PC-9 (cell line): ENCODE measurements at regions not wholly inside any gene's neighbourhood (a gene's known extent, or its start where the extent isn't known, plus 50 kb on each side); places are given as distances from the start of the nearest gene placed in this dataset.

ENCODE experiments used
- BruUV-seq: library from RNA; stranded (reverse); fragments of 400-500 nt; replicated peaks from 2 replicates; lab custom pipeline; 2021; lab: Mats Ljungman, UMichigan
- CTCF ChIA-PET: fragments of 300-600 bp; sonication (Branson Sonifier 250); formaldehyde crosslinking; loops from one replicate; lab custom pipeline; 2022; ENCODE audit warnings: antibody characterized with exemption; lab: Charles Lee
- POLR2A ChIA-PET: fragments of 300-600 bp; sonication (Branson Sonifier 250); formaldehyde crosslinking; loops from one replicate; lab custom pipeline; 2022; ENCODE audit warnings: antibody characterized with exemption; ENCODE audit not compliant: unreplicated experiment; lab: Charles Lee
- DNase-seq, 2 experiments: peaks; one replicate each; pipeline versions ENCODE4 v3.0.0 to v3.0.0-alpha.2; 2015 to 2022; ENCODE audit warnings: mixed read lengths in 1 of 2
- H2AFZ ChIP-seq: fragments of 200-600 bp; sonication (generic); 2 replicates; pipeline ENCODE4 v1.8.1; 2017; ENCODE audit warnings: antibody characterized with exemption
- H3F3A ChIP-seq: fragments of 200-600 bp; sonication (generic); 2 replicates; pipeline ENCODE4 v1.8.1; 2017; ENCODE audit warnings: antibody characterized with exemption, mild to moderate bottlenecking, low read depth; ENCODE audit not compliant: insufficient read depth
- H3K27ac ChIP-seq: fragments of 200-600 bp; sonication (generic); 2 replicates; pipeline ENCODE4 v1.6.1; 2016; ENCODE audit warnings: mixed run types
- H3K27me3 ChIP-seq: fragments of 200-600 bp; sonication (generic); 2 replicates; pipeline ENCODE4 v1.6.1; 2016; ENCODE audit warnings: low read depth, mixed run types; ENCODE audit not compliant: insufficient read depth
- H3K36me3 ChIP-seq: fragments of 200-600 bp; sonication (generic); 2 replicates; pipeline ENCODE4 v1.6.1; 2016; ENCODE audit warnings: low read depth, mixed run types
- H3K4me1 ChIP-seq: fragments of 200-600 bp; sonication (generic); replicated peaks from 2 replicates; pipeline ENCODE4 v1.6.1; 2016; ENCODE audit warnings: mixed run types; ENCODE audit not compliant: insufficient read depth
- H3K4me2 ChIP-seq: fragments of 200-600 bp; sonication (generic); 2 replicates; pipeline ENCODE4 v1.6.1; 2017; ENCODE audit warnings: mixed run types
- H3K4me3 ChIP-seq: fragments of 200-600 bp; sonication (generic); 2 replicates; pipeline ENCODE4 v1.6.1; 2016; ENCODE audit warnings: mixed run types
- H3K79me2 ChIP-seq: fragments of 200-600 bp; sonication (generic); 2 replicates; pipeline ENCODE4 v1.6.1; 2017; ENCODE audit warnings: low read depth, mixed run types
- H3K9me2 ChIP-seq: fragments of 200-600 bp; sonication (generic); 2 replicates; pipeline ENCODE4 v1.8.1; 2017; ENCODE audit warnings: mild to moderate bottlenecking; ENCODE audit not compliant: insufficient read depth
- H3K9me3 ChIP-seq: fragments of 200-600 bp; sonication (generic); 2 replicates; pipeline ENCODE4 v1.8.1; 2016; ENCODE audit warnings: low read depth; ENCODE audit not compliant: insufficient read depth
- H4K20me1 ChIP-seq: fragments of 200-600 bp; sonication (generic); 2 replicates; pipeline ENCODE4 v1.8.1; 2017; ENCODE audit not compliant: insufficient read depth
- EZH2 ChIP-seq: fragments of 200-600 bp; sonication (generic); IDR thresholded peaks from 2 replicates; pipeline ENCODE4 v1.8.0; 2017; ENCODE audit warnings: antibody characterized with exemption, low read depth
- intact Hi-C: fragments of 100-400 bp; cut with micrococcal nuclease; formaldehyde crosslinking; loops from one replicate; pipeline ENCODE4 v1.10.0; 2022; ENCODE audit not compliant: unreplicated experiment
- TF ChIP-seq, protein P1 (sequence below): fragments of 200-600 bp; sonication (generic); conservative IDR thresholded peaks from 2 replicates; pipeline ENCODE4 v1.6.1; 2017; ENCODE audit warnings: mixed run types, antibody characterized with exemption, mild to moderate bottlenecking, moderate library complexity

DNA sequence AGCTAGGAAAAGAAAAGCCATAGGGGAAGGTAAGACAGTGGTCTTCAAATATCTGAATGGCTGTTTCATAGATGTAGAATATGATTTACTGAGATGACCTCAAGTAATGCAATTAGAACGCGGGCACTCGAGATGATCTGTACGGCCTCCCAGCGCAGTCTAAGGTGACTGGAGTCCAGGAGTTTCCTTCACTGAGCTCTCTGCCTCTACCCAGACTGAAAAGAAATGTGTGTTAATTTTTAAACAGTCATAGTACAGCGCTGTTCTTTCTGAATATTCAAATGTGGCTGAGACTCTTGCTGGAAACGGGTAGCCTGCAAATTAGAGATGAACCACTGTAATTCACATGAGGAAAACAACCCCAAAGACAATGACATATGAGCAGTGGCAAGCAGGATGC is 562.4 kb upstream of the AUTS2 start:
- H3K4me1 ChIP-seq = no peaks in the 10 kb centered on the region
- ChIA-PET CTCF (no interaction called here), POLR2A (no interaction called here)
- no peak for DNase-seq
- TF ChIP-seq, protein P1, sequence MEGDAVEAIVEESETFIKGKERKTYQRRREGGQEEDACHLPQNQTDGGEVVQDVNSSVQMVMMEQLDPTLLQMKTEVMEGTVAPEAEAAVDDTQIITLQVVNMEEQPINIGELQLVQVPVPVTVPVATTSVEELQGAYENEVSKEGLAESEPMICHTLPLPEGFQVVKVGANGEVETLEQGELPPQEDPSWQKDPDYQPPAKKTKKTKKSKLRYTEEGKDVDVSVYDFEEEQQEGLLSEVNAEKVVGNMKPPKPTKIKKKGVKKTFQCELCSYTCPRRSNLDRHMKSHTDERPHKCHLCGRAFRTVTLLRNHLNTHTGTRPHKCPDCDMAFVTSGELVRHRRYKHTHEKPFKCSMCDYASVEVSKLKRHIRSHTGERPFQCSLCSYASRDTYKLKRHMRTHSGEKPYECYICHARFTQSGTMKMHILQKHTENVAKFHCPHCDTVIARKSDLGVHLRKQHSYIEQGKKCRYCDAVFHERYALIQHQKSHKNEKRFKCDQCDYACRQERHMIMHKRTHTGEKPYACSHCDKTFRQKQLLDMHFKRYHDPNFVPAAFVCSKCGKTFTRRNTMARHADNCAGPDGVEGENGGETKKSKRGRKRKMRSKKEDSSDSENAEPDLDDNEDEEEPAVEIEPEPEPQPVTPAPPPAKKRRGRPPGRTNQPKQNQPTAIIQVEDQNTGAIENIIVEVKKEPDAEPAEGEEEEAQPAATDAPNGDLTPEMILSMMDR = no peak
- TF ChIP-seq EZH2 = no peak
- intact Hi-C loops = no loop called here
- no peaks in the 10 kb centered on the region for H4K20me1 ChIP-seq
- H3K9me3 ChIP-seq = no peaks in the 10 kb centered on the region
- no peak overlapping the region for H2AFZ ChIP-seq
- no peak overlapping the region for H3K4me2 ChIP-seq
- no peak overlapping the region for H3K27ac ChIP-seq
- no peaks in the 10 kb centered on the region for H3K79me2 ChIP-seq
- no peaks in the 10 kb centered on the region for H3F3A ChIP-seq
- no peaks in the 10 kb centered on the region for H3K9me2 ChIP-seq
- no peak overlapping the region for H3K4me3 ChIP-seq
- H3K27me3 ChIP-seq = no peaks in the 10 kb centered on the region
- no peaks in the 10 kb centered on the region for H3K36me3 ChIP-seq
- no TSS peak for BruUV-seq

DNA sequence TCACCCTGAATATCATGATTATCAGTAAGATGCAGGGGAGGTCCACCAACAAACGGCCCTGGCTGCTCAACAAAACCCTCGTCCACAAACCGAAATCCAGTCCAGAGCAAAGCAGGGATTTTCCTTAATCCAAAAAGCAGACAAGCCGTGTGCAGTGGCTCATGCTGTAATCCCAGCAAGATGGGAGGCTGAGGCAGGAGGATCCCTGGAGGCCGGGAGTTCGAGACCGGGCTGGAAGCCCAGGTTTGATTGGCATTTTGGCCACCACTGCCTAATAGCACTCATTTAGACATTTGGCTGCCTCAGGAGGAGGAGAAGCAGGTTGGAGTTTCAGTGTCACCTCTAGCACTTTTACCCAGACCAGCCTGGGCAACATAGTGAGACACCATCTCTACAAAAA is 562.0 kb upstream of the AUTS2 start:
- BruUV-seq = no TSS peak
- TF ChIP-seq, protein P1 = no peak
- no peak for TF ChIP-seq EZH2
- no peak for DNase-seq
- CTCF ChIA-PET = no interaction called here
- H3K79me2 ChIP-seq = no peaks in the 10 kb centered on the region
- H3K4me2 ChIP-seq = no peak overlapping the region
- H3K4me3 ChIP-seq = no peak overlapping the region
- no peaks in the 10 kb centered on the region for H3K9me3 ChIP-seq
- H3F3A ChIP-seq = no peaks in the 10 kb centered on the region
- intact Hi-C loops = no loop called here
- no peaks in the 10 kb centered on the region for H3K9me2 ChIP-seq
- H3K4me1 ChIP-seq = no peaks in the 10 kb centered on the region
- H3K27ac ChIP-seq = no peak overlapping the region
- H3K27me3 ChIP-seq = no peaks in the 10 kb centered on the region
- H4K20me1 ChIP-seq = no peaks in the 10 kb centered on the region
- H3K36me3 ChIP-seq = no peaks in the 10 kb centered on the region
- POLR2A ChIA-PET = no interaction called here
- no peak overlapping the region for H2AFZ ChIP-seq

DNA sequence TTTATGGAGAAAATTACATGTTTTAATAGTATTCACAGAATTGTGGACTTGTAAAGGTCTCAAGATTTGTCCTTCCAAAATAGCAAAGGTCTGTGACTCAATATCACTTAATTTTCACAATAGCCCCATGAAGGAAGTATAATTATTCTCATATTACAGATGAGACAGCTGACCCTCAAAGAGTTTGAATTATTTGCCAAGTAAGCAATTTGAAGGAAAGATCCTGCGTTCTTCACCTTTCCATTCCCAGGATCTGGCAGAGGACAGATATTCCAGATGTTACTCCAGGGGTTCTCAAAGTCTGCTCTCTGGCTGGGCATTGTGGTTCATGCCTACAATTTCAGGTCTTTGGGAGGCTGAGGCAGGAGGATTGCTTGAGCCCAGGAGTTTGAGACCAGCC is 559.4 kb upstream of the AUTS2 start:
- intact Hi-C loops = no loop called here
- Histone ChIP-seq H3K9me3 (no peaks in the 10 kb centered on the region), H3K4me2 (no peak overlapping the region), H3K27me3 (no peaks in the 10 kb centered on the region), H3K4me3 (no peak overlapping the region), H3K9me2 (no peaks in the 10 kb centered on the region), H2AFZ (no peak overlapping the region), H3K36me3 (no peaks in the 10 kb centered on the region), H4K20me1 (no peaks in the 10 kb centered on the region), H3F3A (no peaks in the 10 kb centered on the region), H3K79me2 (no peaks in the 10 kb centered on the region), H3K27ac (no peak overlapping the region), H3K4me1 (no peaks in the 10 kb centered on the region)
- POLR2A ChIA-PET = no interaction called here
- TF ChIP-seq, protein P1 = no peak
- no peak for TF ChIP-seq EZH2
- DNase-seq = no peak
- CTCF ChIA-PET = no interaction called here
- no TSS peak for BruUV-seq
